Amniotic stem cell (primary cell): ENCODE measurements at regions not wholly inside any gene's neighbourhood (a gene's known extent, or its start where the extent isn't known, plus 50 kb on each side); places are given as distances from the start of the nearest gene placed in this dataset.

ENCODE experiments used
- DNase-seq: peaks from one replicate; lab custom pipeline; 2025; lab: John Stamatoyannopoulos, UW

DNA sequence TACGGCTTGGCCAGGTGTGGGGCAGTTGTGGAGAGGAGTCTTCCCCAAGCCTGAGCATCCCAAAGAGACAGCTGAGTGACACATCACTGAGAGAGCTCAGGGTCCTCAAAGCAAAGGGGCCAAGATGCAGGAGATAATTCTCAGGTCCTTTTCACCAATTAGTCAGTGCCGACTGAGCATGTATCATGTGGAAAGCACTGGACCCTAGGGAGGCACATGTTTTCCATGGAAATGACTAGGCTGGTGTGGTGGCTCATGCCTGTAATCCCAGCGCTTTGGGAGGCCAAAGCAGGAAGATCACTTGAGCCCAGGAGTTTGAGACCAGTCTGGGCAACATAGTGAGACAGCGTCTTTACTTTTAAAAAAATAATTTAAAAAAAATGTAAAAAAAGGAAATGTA is 67.3 kb upstream of the PRPS1 start:
- DNase-seq, result no peak

DNA sequence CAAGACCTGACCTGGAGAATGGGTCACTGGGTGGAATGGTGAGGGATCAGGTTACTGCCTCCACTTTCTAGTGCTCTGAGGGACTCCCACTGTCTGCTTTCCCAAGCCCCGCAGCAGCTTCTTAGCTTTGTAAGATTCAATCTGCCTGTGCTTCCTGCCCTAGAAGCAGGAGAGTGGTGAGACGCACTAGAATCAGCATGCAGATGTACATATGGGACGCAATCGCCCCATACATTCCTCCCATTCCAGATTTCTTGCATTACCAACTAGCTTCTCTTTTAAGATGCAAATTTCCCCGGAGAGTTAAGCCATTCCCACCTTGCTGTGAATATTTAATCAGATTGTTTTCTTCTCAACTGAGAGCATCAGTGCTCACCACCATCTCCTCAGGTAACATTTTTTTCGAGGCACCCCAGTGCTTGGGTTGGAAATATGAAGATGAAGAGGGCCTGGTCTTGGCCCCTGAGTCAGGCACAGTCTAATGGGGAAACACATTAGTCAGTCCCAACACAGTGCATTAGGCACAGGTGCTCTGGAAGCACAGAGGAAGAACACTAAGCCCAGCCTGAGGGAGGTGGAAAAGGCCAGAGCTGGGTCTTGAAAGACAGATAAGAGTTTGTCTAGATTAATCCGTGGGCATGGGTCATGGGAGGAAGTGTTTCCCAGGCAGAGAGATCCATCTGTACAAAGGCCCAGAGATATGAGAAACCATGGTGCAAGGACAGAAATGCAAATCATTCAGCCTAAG is 66.7 kb upstream of the PRPS1 start:
- DNase-seq, result no peak

DNA sequence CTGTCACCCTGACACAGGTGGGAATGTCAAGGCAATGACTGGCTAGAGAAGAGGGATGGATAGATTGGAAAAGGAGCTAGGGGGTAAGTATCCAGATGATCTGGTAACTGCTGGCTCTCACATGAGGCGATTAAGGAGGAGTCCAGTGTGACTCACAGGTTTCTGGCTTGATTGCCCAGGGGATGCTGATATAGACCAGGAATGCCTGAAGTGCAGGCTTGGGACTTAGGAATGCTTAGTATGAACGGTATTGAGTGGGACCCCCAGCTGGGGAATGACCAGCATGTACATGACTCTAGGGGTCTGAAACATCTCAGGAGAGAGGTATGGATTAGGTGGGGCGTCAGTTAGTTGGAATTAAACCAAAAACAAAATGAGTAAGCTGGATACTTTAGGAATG is 65.8 kb upstream of the PRPS1 start:
- DNase-seq, result peak; percentile 39

DNA sequence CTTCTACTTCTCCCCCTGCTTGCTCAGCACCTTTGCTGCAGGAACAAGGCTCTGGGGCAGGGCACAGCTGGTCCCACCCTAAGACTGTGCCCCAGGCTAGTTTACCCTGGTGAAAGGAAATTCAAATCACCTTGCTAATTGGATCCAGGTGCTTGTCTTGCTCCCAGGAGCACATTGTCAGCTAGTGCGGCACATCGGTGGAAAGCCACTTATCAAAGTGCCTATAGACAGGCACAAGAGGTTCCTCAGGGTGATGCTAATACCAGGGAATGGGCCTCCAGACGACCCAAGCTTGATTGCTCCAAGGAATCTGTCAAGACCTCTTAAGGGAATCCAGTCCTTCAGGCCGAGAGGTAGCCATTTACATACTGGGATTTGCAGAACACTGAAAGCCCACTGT is 64.5 kb upstream of the PRPS1 start:
- no peak for DNase-seq

DNA sequence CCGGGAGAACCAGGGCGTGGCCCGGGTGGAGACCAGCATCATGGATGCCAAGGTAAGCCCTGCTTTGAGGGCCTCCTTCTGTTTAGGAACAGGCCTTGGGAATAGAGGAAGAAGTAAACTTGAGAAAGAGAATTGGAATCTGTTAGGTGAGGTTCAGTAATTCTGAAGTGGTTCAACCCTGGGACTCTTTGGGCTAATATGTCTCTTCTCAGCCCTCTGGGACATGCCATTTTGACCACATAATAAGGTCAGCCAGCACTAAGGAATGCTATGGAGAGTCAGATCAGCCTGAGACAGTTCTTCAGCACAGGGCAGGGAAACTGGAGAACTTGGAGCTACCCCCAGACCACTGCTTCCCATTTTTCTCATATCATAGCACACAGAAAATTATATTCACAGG is 63.3 kb upstream of the PRPS1 start:
- DNase-seq, result no peak

DNA sequence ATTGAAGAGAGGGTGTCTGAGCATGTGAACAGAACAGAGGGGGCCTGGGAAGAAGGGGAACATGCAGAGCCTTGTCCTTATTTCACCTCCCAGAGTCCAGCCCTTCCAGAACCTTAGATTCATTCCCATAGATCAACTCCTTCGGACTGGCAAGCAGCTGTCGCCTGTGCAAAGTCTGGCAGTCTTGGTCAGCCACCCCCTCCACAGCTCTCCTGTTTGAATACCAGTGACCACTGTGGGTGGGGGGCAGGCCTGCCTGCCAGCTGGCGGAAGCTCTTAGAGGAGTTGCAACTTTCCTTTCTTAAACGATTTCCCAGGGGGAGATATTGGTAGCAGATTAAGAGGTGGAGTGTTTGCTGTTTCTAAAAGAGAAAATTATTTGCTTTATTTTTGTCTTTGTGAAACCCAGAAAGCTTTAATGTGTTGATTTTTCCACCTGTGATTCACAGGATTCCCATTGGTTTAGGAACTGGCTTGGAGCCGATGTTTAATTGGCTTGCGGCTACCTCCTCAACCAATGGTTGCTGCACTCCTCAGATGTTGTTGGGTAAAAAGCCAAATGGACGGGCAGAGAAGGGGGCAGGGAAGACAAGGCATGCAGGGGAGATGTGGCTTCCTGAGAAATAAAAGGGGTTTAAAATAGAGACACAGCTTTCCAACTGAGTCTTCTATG is 62.2 kb upstream of the PRPS1 start:
- DNase-seq, result no peak

DNA sequence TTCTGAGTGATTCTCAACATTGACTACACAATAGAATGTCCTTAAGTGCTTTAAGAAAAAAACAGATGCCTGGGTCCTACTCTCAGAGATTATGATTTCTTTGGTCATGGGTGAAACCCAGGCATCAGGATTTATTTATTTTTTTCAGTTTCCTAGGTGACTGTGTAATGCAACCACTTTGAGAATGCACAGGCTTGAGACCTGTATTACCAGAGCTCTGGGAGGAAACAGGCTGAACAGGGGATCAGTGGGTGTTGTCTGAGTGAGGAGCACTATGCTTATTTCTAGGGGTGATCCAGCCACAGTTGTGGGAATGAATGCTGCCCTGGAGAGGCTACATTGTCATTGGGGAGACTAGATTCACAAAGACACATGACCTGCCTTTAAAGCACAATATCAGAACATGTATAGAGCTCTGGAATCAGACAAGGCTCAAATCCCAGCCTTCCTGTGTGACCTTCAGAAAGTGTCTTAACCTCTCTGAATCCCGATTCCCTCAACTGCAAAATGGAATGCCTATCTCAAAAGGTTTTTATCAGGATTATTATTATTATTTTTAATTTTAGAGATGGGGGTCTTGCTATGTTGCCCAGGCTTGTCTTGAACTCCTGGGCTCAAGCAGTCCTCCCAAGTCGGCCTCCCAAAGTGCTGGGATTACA is 61.6 kb upstream of the PRPS1 start:
- no peak for DNase-seq

DNA sequence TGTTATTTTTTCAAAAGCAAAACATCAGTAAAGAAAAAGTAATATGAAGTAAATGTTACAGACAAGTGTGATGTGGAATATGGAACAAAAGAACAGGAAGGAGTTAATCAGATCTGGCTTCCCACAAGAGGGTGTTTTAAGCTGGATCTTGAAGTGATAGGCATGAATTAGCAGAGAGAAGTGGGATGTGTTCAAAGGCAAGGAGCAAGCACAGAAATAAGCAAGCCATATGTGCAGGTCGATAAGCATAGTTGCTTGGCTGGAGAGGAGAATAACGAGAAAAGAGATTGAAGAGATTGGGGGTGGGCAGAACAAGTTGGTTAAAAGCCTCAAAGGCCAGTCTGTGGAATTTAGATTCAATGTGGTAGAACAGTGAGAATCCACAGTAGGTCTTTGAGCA is 60.9 kb upstream of the PRPS1 start:
- DNase-seq, result no peak

DNA sequence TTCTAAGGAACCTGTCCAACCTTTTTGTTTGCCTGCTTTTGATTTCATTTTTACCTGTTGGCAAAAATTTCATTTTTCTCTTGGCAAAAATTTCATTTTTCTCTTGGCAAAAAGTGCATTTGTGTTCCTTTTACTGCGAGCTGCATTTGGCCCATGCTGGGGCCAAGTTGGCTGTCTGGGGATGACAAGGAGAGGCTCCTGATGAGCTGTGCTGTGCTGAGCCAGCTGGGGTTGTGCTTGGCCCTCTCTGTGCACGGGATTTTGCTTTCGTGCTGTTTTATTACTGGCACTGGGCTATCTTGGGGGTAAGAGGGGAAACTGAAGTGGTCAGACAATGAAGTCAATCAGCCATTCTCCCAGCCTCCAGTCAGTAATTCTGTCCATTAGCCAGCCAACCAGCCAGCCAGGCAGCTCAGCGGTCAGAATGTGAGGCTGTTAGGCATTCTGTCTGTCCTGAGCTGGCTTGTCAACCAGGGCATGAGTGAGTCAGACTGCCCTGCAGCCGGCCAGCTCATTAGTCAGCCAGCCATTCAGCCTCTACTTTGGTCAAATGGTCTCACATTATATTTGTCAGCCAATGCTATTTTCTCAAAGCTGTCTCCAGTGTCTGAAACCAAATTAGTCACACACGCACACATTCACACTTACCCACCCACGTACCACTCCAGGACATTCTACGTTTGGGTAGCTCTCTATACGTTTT is 56.9 kb upstream of the PRPS1 start:
- DNase-seq, result peak; percentile 47

DNA sequence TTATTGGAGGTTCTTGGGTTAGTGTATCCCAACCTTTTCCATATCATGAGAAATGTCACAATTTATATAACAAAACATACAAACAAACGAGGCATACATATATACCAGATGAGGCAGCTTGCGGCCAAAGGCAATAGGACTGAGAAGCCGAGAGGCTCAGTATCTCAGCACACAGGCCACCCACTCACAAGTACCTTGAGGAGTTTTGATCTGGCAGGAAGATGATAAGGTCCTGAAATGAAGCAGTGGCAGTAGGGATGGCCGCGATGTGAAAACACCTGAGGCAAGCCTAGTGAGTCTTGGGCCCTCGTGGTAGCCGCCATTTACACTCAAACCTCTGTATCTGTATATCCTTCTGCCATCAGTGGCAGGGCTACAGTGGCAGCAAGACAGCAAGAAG is 55.3 kb upstream of the PRPS1 start:
- no peak for DNase-seq

DNA sequence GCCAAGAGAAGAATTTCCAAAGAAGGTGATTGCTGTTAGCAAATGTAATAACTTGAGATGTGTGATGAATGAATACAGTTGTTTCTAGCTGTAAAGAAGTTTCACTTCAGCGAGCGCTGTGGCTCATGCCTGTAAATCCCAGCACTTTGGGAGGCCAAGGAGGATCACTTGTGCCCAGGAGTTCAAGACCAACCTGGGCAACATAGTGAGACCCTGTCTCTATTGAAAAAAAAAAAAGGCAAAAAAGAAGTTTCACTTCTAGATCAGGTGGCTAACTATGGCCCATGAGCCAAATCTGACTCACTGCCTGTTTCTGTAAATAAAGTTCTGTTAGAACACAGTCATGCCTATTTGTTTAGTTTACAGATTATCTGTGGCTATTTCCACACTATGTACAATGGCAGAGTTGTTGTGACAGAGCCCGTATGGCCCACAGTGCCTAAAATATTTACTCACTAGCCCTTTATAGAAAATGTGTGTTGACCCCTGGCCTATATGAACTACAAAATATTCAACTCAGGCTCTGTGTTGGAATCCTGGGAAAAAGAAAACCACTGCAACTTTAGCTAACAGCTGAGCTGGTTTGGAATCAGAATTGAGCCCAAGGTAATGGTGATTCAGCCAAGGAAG is 54.1 kb upstream of the PRPS1 start:
- peak; percentile 8 for DNase-seq

DNA sequence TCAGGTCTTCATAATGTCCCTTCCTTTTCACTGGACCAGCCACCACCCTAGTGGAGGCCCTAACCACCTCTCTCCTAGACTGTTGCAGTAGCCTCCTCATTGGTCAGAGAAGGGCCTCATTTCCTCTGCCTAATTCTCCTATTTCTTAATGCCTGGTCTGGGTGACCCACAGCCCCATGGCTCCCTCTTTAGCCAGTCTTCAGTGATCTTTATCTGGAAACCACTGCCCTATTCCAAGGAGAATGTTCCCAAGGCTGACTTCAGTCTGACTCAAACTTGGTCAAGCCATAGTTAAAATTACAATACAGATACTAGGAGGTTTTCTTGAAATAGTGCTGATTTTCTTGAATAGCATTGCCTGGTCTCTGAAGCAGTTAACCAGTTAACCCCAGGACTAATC is 53.6 kb upstream of the PRPS1 start:
- DNase-seq, result no peak

DNA sequence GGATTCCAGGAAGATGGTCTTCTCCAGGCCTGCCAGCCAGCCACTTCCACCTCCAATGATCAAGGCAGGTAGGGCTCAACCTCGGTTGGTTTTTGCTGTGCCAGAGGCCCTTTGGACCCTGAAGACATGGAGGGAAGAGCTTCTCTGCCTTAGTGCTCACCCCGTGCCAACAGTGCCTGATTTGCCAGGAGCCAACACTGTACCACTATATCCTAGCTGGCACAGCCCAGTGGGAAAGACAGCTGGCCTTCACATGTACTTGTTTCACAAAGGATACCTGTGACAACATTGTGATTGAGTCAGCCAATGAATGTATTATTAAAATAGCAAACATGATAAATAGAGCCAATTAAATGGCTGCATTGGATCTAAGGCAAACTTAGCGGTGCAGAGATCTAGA is 51.9 kb upstream of the PRPS1 start:
- no peak for DNase-seq

DNA sequence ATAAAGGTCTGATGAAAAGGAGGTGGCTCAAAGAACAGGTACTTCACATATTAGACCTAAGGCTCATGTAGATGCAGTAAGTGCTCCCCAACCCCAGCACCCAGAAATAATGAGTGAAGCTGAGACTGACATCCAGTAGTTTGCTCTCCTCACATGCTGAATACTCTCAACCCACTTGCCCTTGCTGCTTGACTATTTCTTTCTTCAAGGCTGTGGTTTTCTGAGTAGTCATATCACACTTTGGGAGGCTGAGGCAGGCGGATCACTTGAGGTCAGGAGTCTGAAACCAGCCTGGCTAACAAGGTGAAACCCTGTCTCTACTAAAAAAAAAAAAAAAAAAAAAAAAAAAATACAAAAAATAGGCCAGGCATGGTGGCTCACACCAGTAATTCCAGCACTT is 51.5 kb upstream of the PRPS1 start:
- DNase-seq, result no peak

DNA sequence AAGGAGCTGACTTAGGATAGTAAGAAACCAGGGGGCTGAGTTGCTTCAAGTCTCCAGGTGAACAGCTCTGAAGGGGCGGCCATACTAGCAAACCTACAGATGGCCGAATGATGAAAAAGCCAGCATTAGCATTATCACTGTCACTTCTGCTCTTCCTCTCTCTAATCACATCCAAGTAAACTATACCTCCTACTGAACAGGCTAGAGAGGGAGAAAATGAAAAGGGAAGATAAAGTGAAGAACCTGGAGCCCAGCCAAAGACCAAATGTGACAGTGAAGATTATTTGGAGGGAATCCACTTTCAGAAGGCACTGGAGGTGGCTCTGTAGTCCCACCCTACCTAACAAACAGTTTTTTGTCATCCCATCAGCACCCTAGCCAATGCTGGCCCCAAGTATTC is 50.4 kb upstream of the PRPS1 start:
- DNase-seq, result no peak
